ENCODE measurements at regions not wholly inside any gene's neighbourhood (a gene's known extent, or its start where the extent isn't known, plus 50 kb on each side); places are given as distances from the start of the nearest gene placed in this dataset.
"Not testable (repeated sequence)": the region's sequence is repeated elsewhere in the genome, so short reads cannot be mapped to it uniquely, and the experiment has no call there.

DNA sequence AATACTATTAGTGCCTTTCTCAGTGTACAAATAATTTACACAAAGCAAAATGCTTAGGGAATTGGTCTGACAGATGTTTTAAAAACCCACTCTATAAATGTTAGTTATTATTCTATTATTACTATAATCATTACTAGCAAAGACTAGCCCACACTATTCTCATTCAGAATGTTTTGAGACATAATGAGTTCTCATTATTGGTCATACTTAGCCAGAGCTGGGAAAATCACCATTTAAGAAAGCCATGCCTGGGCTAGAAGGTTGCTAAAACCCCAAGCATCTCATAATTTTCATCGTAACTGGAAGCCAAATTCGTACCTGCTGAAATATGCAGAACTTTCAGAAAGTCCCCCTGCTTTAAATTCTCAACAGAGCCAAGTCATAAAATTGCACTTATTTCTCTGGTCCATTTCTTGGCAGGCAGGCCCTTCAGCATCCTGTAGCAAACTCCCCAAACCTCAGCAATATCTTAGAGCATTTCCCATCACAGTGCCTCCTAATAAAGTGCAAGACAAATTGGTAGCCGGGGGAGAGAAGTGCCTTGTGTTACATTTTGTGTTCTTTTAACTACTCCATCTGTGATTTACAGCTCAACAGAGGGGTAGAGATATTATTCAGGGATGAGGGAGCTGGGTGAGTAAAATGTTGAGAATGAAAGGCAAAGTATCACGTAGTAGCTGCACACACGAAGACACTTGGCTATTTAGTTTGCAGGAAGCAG, 79.8 kb upstream of the ADAMTS18 start:
- H3K27me3 ChIP-seq (ENCODE audit: low read depth), result no peaks in the 10 kb centered on the region
- intact Hi-C loops (cut with DNase I), result no loop called here
- no peaks in the 10 kb centered on the region for H3K36me3 ChIP-seq
- H3K4me3 ChIP-seq, result no peak overlapping the region
- DNase-seq (no peak), ATAC-seq (no peak)
- TF ChIP-seq, protein P1, sequence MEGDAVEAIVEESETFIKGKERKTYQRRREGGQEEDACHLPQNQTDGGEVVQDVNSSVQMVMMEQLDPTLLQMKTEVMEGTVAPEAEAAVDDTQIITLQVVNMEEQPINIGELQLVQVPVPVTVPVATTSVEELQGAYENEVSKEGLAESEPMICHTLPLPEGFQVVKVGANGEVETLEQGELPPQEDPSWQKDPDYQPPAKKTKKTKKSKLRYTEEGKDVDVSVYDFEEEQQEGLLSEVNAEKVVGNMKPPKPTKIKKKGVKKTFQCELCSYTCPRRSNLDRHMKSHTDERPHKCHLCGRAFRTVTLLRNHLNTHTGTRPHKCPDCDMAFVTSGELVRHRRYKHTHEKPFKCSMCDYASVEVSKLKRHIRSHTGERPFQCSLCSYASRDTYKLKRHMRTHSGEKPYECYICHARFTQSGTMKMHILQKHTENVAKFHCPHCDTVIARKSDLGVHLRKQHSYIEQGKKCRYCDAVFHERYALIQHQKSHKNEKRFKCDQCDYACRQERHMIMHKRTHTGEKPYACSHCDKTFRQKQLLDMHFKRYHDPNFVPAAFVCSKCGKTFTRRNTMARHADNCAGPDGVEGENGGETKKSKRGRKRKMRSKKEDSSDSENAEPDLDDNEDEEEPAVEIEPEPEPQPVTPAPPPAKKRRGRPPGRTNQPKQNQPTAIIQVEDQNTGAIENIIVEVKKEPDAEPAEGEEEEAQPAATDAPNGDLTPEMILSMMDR (IDR thresholded peaks at IDR 0.05), result no peak
- H3K4me1 ChIP-seq, result no peaks in the 10 kb centered on the region
- H3K27ac ChIP-seq, result no peak overlapping the region
- no peaks in the 10 kb centered on the region for H3K9me3 ChIP-seq

GRCh38 chr16:77525226-77525625, 90.4 kb upstream of the ADAMTS18 start:
- H3K4me3 ChIP-seq; H3K4me1 ChIP-seq; H3K36me3 ChIP-seq; H3K27ac ChIP-seq; intact Hi-C loops (cut with DNase I); H3K9me3 ChIP-seq; DNase-seq; ATAC-seq; H3K27me3 ChIP-seq (ENCODE audit: low read depth): not testable (repeated sequence)

GRCh38 chr16:77531752-77532151, 96.9 kb upstream of the ADAMTS18 start:
- intact Hi-C loops (cut with DNase I), result no loop called here
- Histone ChIP-seq H3K27me3 (ENCODE audit: low read depth) (no peaks in the 10 kb centered on the region), H3K4me1 (no peaks in the 10 kb centered on the region), H3K36me3 (no peaks in the 10 kb centered on the region), H3K4me3 (no peak overlapping the region), H3K27ac (no peak overlapping the region), H3K9me3 (no peaks in the 10 kb centered on the region)
- ATAC-seq, result no peak
- DNase-seq, result no peak
- TF ChIP-seq, protein P1 (IDR thresholded peaks at IDR 0.05), result no peak

- TF ChIP-seq, protein P1 (IDR thresholded peaks at IDR 0.05), result no peak
- H3K27me3 ChIP-seq (ENCODE audit: low read depth), result no peaks in the 10 kb centered on the region
- ATAC-seq (no peak), DNase-seq (no peak)
- H3K4me3 ChIP-seq, result no peak overlapping the region
- H3K9me3 ChIP-seq, result no peaks in the 10 kb centered on the region
- no peaks in the 10 kb centered on the region for H3K36me3 ChIP-seq
- H3K4me1 ChIP-seq, result no peaks in the 10 kb centered on the region
- H3K27ac ChIP-seq, result no peak overlapping the region
- intact Hi-C loops (cut with DNase I), result no loop called here
These were observed 102.0 kb upstream of the ADAMTS18 start for GRCh38 chr16:77536809-77537208.

DNA sequence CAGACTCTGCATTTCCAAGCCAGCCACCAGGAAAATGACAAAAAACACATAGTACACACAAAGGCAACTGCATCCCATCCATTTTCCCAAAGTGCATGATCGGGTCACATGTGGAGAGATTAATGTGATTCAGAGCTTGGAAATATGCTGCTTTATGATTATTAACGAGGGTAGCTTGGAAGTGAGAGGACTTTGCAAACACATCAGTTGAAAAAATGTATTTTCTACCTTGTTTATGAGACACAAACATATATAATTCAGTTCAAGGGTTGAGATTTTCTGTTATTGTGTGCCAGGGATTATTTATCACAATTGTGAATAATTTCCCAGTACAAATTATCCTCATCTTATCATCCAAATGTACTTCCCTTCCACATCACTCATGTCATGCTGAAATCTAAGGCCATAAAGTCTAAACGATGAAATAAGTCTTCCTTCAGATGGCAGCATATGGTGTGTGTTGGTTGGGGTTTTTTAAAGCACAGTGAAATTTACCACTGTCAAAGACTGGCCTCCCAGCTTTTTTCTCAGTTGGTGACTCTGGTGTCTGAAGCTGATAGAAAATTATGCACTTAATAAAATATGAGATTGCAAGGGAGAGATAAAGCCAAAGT, 104.7 kb upstream of the ADAMTS18 start:
- H3K4me1 ChIP-seq, result no peaks in the 10 kb centered on the region
- H3K27ac ChIP-seq, result no peak overlapping the region
- H3K4me3 ChIP-seq, result no peak overlapping the region
- no peaks in the 10 kb centered on the region for H3K9me3 ChIP-seq
- ATAC-seq (no peak), DNase-seq (no peak)
- no peaks in the 10 kb centered on the region for H3K36me3 ChIP-seq
- intact Hi-C loops (cut with DNase I), result no loop called here
- no peaks in the 10 kb centered on the region for H3K27me3 ChIP-seq (ENCODE audit: low read depth)
- TF ChIP-seq, protein P1 (IDR thresholded peaks at IDR 0.05), result no peak

DNA sequence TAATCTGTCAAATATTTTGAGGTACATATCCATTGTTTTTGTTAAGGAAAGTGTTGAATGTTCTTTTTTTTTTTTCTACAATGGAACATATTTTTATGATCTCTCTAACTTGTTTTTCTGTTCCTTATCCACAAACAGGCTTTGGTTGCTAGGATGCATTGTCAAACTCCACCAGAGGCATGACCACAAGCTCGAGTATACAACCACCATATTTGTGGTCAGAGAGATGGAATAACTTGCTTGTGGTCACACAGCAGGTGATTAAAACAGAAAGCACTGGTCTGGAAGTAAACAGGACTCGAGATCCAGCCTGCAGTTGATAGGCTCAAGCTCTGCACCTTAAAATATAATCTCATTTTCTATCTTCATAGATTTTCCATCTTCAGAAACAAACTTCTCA, 105.8 kb upstream of the ADAMTS18 start:
- H3K4me3 ChIP-seq, result no peak overlapping the region
- TF ChIP-seq, protein P1 (IDR thresholded peaks at IDR 0.05), result no peak
- no peak for ATAC-seq
- H3K9me3 ChIP-seq, result no peaks in the 10 kb centered on the region
- no peaks in the 10 kb centered on the region for H3K36me3 ChIP-seq
- H3K4me1 ChIP-seq, result no peaks in the 10 kb centered on the region
- H3K27ac ChIP-seq, result no peak overlapping the region
- H3K27me3 ChIP-seq (ENCODE audit: low read depth), result no peaks in the 10 kb centered on the region
- intact Hi-C loops (cut with DNase I), result no loop called here
- DNase-seq, result no peak

All from lower lobe of right lung (tissue), 2 donors.